Large intestine (tissue), 3 donors: ENCODE measurements at regions not wholly inside any gene's neighbourhood (a gene's known extent, or its start where the extent isn't known, plus 50 kb on each side); places are given as distances from the start of the nearest gene placed in this dataset.

Source experiments
- DNase-seq, 2 donors: peaks; one replicate each; pipeline versions ENCODE4 v3.0.0 to v3.0.0-alpha.2; 2013
- H3K27ac ChIP-seq: one replicate; pipeline ENCODE4 v1.5.1; 2013; ENCODE audit warnings: low read length
- H3K27me3 ChIP-seq: 2 replicates; pipeline ENCODE4 v1.6.1; 2013; ENCODE audit warnings: low read length; ENCODE audit not compliant: control insufficient read depth, insufficient read depth
- H3K36me3 ChIP-seq: 2 replicates; pipeline ENCODE4 v1.6.1; 2013; ENCODE audit warnings: low read length; ENCODE audit not compliant: control insufficient read depth, insufficient read depth
- H3K4me1 ChIP-seq: one replicate; pipeline ENCODE4 v1.6.1; 2013; ENCODE audit warnings: low read length; ENCODE audit not compliant: control insufficient read depth, insufficient read depth
- H3K4me3 ChIP-seq: one replicate; pipeline ENCODE4 v1.5.1; 2013; ENCODE audit warnings: low read length
- H3K9me3 ChIP-seq: one replicate; pipeline ENCODE4 v1.6.1; 2013; ENCODE audit warnings: mild to moderate bottlenecking, low read depth, low read length, moderate library complexity; ENCODE audit not compliant: control insufficient read depth
- WGBS: methylation state at CpG from one replicate; pipeline ENCODE4 v1.1.5; 2013; ENCODE audit warnings: low lambda C conversion rate; ENCODE audit not compliant: insufficient coverage; 5-methylcytosine and 5-hydroxymethylcytosine counted together

GRCh38 chr11:27783701-27784355 is 83.6 kb upstream of the BDNF start:
- DNase-seq, result no peak

GRCh38 chr11:27777033-27777432 is 76.8 kb upstream of the BDNF start:
- no peak for DNase-seq
- peaks cover 2% of the 10 kb centered on the region for H3K27me3 ChIP-seq
- H3K9me3 ChIP-seq, result no peaks in the 10 kb centered on the region
- H3K36me3 ChIP-seq, result no peaks in the 10 kb centered on the region
- WGBS, result 80% methylated on average over 1 of the region's 3 CpGs
- no peak overlapping the region for H3K4me3 ChIP-seq
- H3K27ac ChIP-seq, result no peak overlapping the region
- H3K4me1 ChIP-seq, result no peaks in the 10 kb centered on the region

More at GRCh38 chr11:27783701-27784355, 83.6 kb upstream of the BDNF start:
- no peaks in the 10 kb centered on the region for H3K4me1 ChIP-seq
- WGBS, result 90% methylated on average over 3 of the region's 5 CpGs
- no peak overlapping the region for H3K4me3 ChIP-seq
- peaks cover 2% of the 10 kb centered on the region for H3K27me3 ChIP-seq
- H3K9me3 ChIP-seq, result no peaks in the 10 kb centered on the region
- H3K27ac ChIP-seq, result no peak overlapping the region
- no peaks in the 10 kb centered on the region for H3K36me3 ChIP-seq

GRCh38 chr11:27773884-27774283 is 73.6 kb upstream of the BDNF start:
- H3K4me1 ChIP-seq, result no peaks in the 10 kb centered on the region
- DNase-seq, result no peak
- no peak overlapping the region for H3K4me3 ChIP-seq
- no peak overlapping the region for H3K27ac ChIP-seq
- H3K36me3 ChIP-seq, result no peaks in the 10 kb centered on the region
- WGBS, result 14% methylated on average over 1 of the region's 1 CpG
- H3K27me3 ChIP-seq, result peaks cover 4% of the 10 kb centered on the region
- H3K9me3 ChIP-seq, result no peaks in the 10 kb centered on the region

- Histone ChIP-seq H3K4me3 (no peak overlapping the region), H3K27me3 (peaks cover 4% of the 10 kb centered on the region), H3K27ac (no peak overlapping the region), H3K36me3 (no peaks in the 10 kb centered on the region), H3K9me3 (no peaks in the 10 kb centered on the region), H3K4me1 (no peaks in the 10 kb centered on the region)
- no peak for DNase-seq
These were observed 71.3 kb upstream of the BDNF start for GRCh38 chr11:27771516-27771915.

GRCh38 chr11:27770576-27770975 is 70.3 kb upstream of the BDNF start:
- no CpG with 5 or more reads among the region's 4 CpGs for WGBS
- Histone ChIP-seq H3K27ac (no peak overlapping the region), H3K36me3 (no peaks in the 10 kb centered on the region), H3K27me3 (peaks cover 4% of the 10 kb centered on the region), H3K9me3 (no peaks in the 10 kb centered on the region), H3K4me3 (no peak overlapping the region), H3K4me1 (no peaks in the 10 kb centered on the region)
- DNase-seq, result no peak

- Histone ChIP-seq H3K36me3 (no peaks in the 10 kb centered on the region), H3K4me3 (no peak overlapping the region), H3K4me1 (no peaks in the 10 kb centered on the region), H3K27ac (no peak overlapping the region), H3K27me3 (no peaks in the 10 kb centered on the region), H3K9me3 (no peaks in the 10 kb centered on the region)
- no peak for DNase-seq
These were observed 63.5 kb upstream of the BDNF start for GRCh38 chr11:27763736-27764135.

- no peak overlapping the region for H3K27ac ChIP-seq
- no peaks in the 10 kb centered on the region for H3K27me3 ChIP-seq
- H3K4me1 ChIP-seq, result no peaks in the 10 kb centered on the region
- DNase-seq, result no peak
- H3K36me3 ChIP-seq, result no peaks in the 10 kb centered on the region
- no peak overlapping the region for H3K4me3 ChIP-seq
- 86% methylated on average over 1 of the region's 6 CpGs for WGBS
- no peaks in the 10 kb centered on the region for H3K9me3 ChIP-seq
These were observed 61.1 kb upstream of the BDNF start for GRCh38 chr11:27761356-27761755.

GRCh38 chr11:27757953-27758352 is 57.7 kb upstream of the BDNF start:
- no peak for DNase-seq
- H3K27ac ChIP-seq, result no peak overlapping the region
- no peaks in the 10 kb centered on the region for H3K4me1 ChIP-seq
- H3K36me3 ChIP-seq, result no peaks in the 10 kb centered on the region
- WGBS, result no CpG with 5 or more reads among the region's 2 CpGs
- no peak overlapping the region for H3K4me3 ChIP-seq
- H3K9me3 ChIP-seq, result no peaks in the 10 kb centered on the region
- no peaks in the 10 kb centered on the region for H3K27me3 ChIP-seq

GRCh38 chr11:27754035-27755017 is 54.1 kb upstream of the BDNF start:
- Histone ChIP-seq H3K4me3 (no peak overlapping the region), H3K4me1 (no peaks in the 10 kb centered on the region), H3K36me3 (no peaks in the 10 kb centered on the region), H3K9me3 (no peaks in the 10 kb centered on the region), H3K27me3 (no peaks in the 10 kb centered on the region), H3K27ac (no peak overlapping the region)
- no CpG with 5 or more reads among the region's 13 CpGs for WGBS
- DNase-seq, result no peak
